ENCODE measurements at regions not wholly inside any gene's neighbourhood (a gene's known extent, or its start where the extent isn't known, plus 50 kb on each side); places are given as distances from the start of the nearest gene placed in this dataset.
A peak's percentile ranks its signal among the peaks of the same experiment; 100 is the strongest.
"Not testable (repeated sequence)": the region's sequence is repeated elsewhere in the genome, so short reads cannot be mapped to it uniquely, and the experiment has no call there.

- no peaks in the 10 kb centered on the region for H3K36me3 ChIP-seq (ENCODE audit: insufficient read depth, low read length)
- H2AFZ ChIP-seq (ENCODE audit: low read length): peak overlapping the region; percentile 88
- no peaks in the 10 kb centered on the region for H3K9me3 ChIP-seq (ENCODE audit: low read length)
- H3K9me2 ChIP-seq (ENCODE audit: low read depth, low read length): no peaks in the 10 kb centered on the region
- H3F3A ChIP-seq (ENCODE audit: insufficient read depth, low read length): no peaks in the 10 kb centered on the region
- TF ChIP-seq EZH2 (IDR thresholded peaks at IDR 0.05; ENCODE audit: borderline replicate concordance, low read length) (no peak), CTCF (IDR thresholded peaks at IDR 0.05; ENCODE audit: low read length) (no peak)
- H3K4me1 ChIP-seq (ENCODE audit: insufficient read depth, low read length, severe bottlenecking): peaks cover 54% of the 10 kb centered on the region
- H3K9ac ChIP-seq (ENCODE audit: low read length): peak overlapping the region; percentile 36
- H3K4me3 ChIP-seq (ENCODE audit: low read depth, low read length, poor library complexity, severe bottlenecking): peak overlapping the region; percentile 42
- H3K79me2 ChIP-seq (ENCODE audit: insufficient read depth, low read length): no peaks in the 10 kb centered on the region
- no peaks in the 10 kb centered on the region for H4K20me1 ChIP-seq (ENCODE audit: insufficient read depth, low read length)
- no peaks in the 10 kb centered on the region for H3K27me3 ChIP-seq (ENCODE audit: insufficient read depth, low read length)
- peak overlapping the region; percentile 91 for H3K27ac ChIP-seq (ENCODE audit: low read depth, low read length, poor library complexity, severe bottlenecking)
- H3K4me2 ChIP-seq (ENCODE audit: low read length): peak overlapping the region; percentile 63
Measured at GRCh38 chr1:79708646-79709265, 702.2 kb upstream of the ADGRL4 start.

GRCh38 chr1:79705218-79705617, 698.7 kb upstream of the ADGRL4 start:
- Histone ChIP-seq H3K27me3 (ENCODE audit: insufficient read depth, low read length) (no peaks in the 10 kb centered on the region), H2AFZ (ENCODE audit: low read length) (0 out of 2 replicates have a peak overlapping the region, but pooled peaks have one; percentile 19)

GRCh38 chr1:79704067-79704466, 697.5 kb upstream of the ADGRL4 start:
- no peaks in the 10 kb centered on the region for H3K27me3 ChIP-seq (ENCODE audit: insufficient read depth, low read length)
- no peaks in the 10 kb centered on the region for H3K9me2 ChIP-seq (ENCODE audit: low read depth, low read length)
- no peak overlapping the region for H3K27ac ChIP-seq (ENCODE audit: low read depth, low read length, poor library complexity, severe bottlenecking)
- no peak overlapping the region for H3K4me2 ChIP-seq (ENCODE audit: low read length)
- no peak overlapping the region for H2AFZ ChIP-seq (ENCODE audit: low read length)
- no peaks in the 10 kb centered on the region for H3K36me3 ChIP-seq (ENCODE audit: insufficient read depth, low read length)
- H3F3A ChIP-seq (ENCODE audit: insufficient read depth, low read length): no peaks in the 10 kb centered on the region
- no peak overlapping the region for H3K9ac ChIP-seq (ENCODE audit: low read length)
- TF ChIP-seq EZH2 (IDR thresholded peaks at IDR 0.05; ENCODE audit: borderline replicate concordance, low read length): no peak
- no peak for TF ChIP-seq CTCF (IDR thresholded peaks at IDR 0.05; ENCODE audit: low read length)
- H3K79me2 ChIP-seq (ENCODE audit: insufficient read depth, low read length): no peaks in the 10 kb centered on the region
- H3K4me3 ChIP-seq (ENCODE audit: low read depth, low read length, poor library complexity, severe bottlenecking): no peak overlapping the region
- peaks cover 24% of the 10 kb centered on the region for H3K4me1 ChIP-seq (ENCODE audit: insufficient read depth, low read length, severe bottlenecking)
- no peaks in the 10 kb centered on the region for H3K9me3 ChIP-seq (ENCODE audit: low read length)
- H4K20me1 ChIP-seq (ENCODE audit: insufficient read depth, low read length): no peaks in the 10 kb centered on the region

More at GRCh38 chr1:79705218-79705617, 698.7 kb upstream of the ADGRL4 start:
- Histone ChIP-seq H3K9me2 (ENCODE audit: low read depth, low read length) (no peaks in the 10 kb centered on the region), H3K4me3 (ENCODE audit: low read depth, low read length, poor library complexity, severe bottlenecking) (no peak overlapping the region), H3K9me3 (ENCODE audit: low read length) (no peaks in the 10 kb centered on the region), H3K79me2 (ENCODE audit: insufficient read depth, low read length) (no peaks in the 10 kb centered on the region), H3K4me1 (ENCODE audit: insufficient read depth, low read length, severe bottlenecking) (peaks cover 35% of the 10 kb centered on the region), H3K27ac (ENCODE audit: low read depth, low read length, poor library complexity, severe bottlenecking) (no peak overlapping the region), H3K36me3 (ENCODE audit: insufficient read depth, low read length) (no peaks in the 10 kb centered on the region), H3K9ac (ENCODE audit: low read length) (no peak overlapping the region), H3F3A (ENCODE audit: insufficient read depth, low read length) (no peaks in the 10 kb centered on the region), H3K4me2 (ENCODE audit: low read length) (no peak overlapping the region), H4K20me1 (ENCODE audit: insufficient read depth, low read length) (no peaks in the 10 kb centered on the region)
- TF ChIP-seq EZH2 (IDR thresholded peaks at IDR 0.05; ENCODE audit: borderline replicate concordance, low read length) (no peak), CTCF (IDR thresholded peaks at IDR 0.05; ENCODE audit: low read length) (no peak)

- not testable (repeated sequence) for H3K27me3 ChIP-seq (ENCODE audit: insufficient read depth, low read length); H3K27ac ChIP-seq (ENCODE audit: low read depth, low read length, poor library complexity, severe bottlenecking); H3K9me3 ChIP-seq (ENCODE audit: low read length); H2AFZ ChIP-seq (ENCODE audit: low read length); H3K36me3 ChIP-seq (ENCODE audit: insufficient read depth, low read length); H3K9ac ChIP-seq (ENCODE audit: low read length); H3K9me2 ChIP-seq (ENCODE audit: low read depth, low read length); H3K4me2 ChIP-seq (ENCODE audit: low read length); H3F3A ChIP-seq (ENCODE audit: insufficient read depth, low read length); H4K20me1 ChIP-seq (ENCODE audit: insufficient read depth, low read length); H3K4me3 ChIP-seq (ENCODE audit: low read depth, low read length, poor library complexity, severe bottlenecking); H3K79me2 ChIP-seq (ENCODE audit: insufficient read depth, low read length)
- H3K4me1 ChIP-seq (ENCODE audit: insufficient read depth, low read length, severe bottlenecking): peaks cover 11% of the 10 kb centered on the region
Measured at GRCh38 chr1:79702336-79702999, 695.9 kb upstream of the ADGRL4 start.
